ENCODE measurements at regions not wholly inside any gene's neighbourhood (a gene's known extent, or its start where the extent isn't known, plus 50 kb on each side); places are given as distances from the start of the nearest gene placed in this dataset.

GRCh38 chr13:47291107-47291656, 394.3 kb upstream of the HTR2A start:
- TF ChIP-seq, protein P1, sequence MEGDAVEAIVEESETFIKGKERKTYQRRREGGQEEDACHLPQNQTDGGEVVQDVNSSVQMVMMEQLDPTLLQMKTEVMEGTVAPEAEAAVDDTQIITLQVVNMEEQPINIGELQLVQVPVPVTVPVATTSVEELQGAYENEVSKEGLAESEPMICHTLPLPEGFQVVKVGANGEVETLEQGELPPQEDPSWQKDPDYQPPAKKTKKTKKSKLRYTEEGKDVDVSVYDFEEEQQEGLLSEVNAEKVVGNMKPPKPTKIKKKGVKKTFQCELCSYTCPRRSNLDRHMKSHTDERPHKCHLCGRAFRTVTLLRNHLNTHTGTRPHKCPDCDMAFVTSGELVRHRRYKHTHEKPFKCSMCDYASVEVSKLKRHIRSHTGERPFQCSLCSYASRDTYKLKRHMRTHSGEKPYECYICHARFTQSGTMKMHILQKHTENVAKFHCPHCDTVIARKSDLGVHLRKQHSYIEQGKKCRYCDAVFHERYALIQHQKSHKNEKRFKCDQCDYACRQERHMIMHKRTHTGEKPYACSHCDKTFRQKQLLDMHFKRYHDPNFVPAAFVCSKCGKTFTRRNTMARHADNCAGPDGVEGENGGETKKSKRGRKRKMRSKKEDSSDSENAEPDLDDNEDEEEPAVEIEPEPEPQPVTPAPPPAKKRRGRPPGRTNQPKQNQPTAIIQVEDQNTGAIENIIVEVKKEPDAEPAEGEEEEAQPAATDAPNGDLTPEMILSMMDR (IDR thresholded peaks at IDR 0.05) = no peak

DNA sequence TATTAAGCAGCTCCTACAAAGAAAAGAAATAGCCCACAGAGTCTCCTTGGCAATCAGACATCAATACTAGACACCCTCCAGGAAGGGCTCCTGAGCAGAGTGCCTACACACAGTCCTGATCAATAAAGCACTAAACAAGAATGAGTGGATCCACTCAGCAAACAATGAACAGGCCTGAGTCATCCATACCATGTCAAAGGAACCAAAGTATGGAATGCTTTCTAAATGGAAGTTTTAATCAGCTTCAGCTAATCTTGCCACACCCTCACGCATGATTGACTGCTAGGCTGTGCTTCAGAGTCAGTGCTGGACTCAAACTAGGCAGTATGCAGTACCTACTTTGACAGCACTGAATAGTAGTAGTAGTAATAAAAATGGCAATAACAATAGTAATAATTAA, 392.7 kb upstream of the HTR2A start:
- TF ChIP-seq, protein P1 (IDR thresholded peaks at IDR 0.05) = no peak

DNA sequence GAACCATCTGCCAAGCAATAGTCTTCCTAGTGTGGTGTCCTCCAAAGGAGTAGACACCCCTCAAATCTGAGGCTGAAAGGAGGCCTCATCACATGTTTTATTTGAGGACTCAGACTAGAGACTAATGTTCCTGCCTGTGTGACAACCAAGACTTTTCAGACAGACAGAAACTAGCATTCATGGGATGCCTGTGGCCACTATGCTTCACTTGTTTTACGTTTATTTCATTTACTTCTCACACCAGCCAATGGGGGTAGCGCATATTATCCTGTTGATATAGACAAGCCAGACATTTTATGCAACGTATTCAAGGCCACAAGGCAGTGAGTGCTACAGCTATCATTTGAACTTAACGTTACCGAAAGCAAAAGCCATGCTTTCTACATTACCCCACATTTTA, 391.7 kb upstream of the HTR2A start:
- TF ChIP-seq, protein P1 (IDR thresholded peaks at IDR 0.05) = no peak

DNA sequence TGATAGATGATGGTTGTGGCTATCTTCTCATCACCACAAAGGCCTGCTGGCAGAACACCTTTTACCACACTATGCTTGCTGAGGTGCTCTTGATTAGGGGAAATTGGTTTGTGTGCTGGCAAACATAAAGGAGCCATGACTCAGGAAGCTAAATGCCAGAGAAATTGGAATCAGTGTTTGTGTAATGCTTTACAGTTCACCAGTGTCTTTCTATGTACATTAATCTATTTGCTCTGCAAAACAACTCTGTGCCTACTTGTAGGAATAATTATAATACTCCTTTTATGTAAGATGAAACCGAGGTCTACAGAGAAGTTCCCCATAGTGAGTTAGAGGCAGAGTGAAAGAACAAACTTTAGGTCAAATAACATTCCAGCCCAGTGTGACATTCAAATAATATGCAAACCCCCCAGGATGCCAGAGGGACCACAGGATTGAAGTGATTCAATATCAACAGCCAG, 390.5 kb upstream of the HTR2A start:
- TF ChIP-seq, protein P1 (IDR thresholded peaks at IDR 0.05) = no peak

- TF ChIP-seq, protein P1 (IDR thresholded peaks at IDR 0.05) = no peak
Observed at GRCh38 chr13:47281991-47282390, 385.1 kb upstream of the HTR2A start.

- TF ChIP-seq, protein P1 (IDR thresholded peaks at IDR 0.05) = no peak
Observed at GRCh38 chr13:47279920-47280319, 383.1 kb upstream of the HTR2A start.

DNA sequence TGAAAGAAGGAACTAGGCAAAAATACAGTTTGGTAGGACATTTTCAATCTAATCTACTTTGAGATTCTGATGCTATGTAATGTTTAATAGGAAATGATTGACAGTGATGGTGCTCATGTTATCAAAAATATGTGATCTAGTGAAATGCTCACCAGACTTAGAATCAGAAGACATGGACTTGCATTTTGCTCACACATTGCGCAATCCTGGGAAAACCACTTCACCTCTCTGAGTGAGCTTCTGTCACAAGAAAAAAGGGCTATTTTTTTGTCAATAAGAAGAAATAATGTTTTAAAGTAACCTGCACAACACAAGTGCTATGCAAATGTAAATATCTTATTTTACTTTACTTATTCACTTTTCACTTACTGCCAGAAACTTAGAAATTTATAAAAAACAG, 380.9 kb upstream of the HTR2A start:
- TF ChIP-seq, protein P1 (IDR thresholded peaks at IDR 0.05) = no peak

DNA sequence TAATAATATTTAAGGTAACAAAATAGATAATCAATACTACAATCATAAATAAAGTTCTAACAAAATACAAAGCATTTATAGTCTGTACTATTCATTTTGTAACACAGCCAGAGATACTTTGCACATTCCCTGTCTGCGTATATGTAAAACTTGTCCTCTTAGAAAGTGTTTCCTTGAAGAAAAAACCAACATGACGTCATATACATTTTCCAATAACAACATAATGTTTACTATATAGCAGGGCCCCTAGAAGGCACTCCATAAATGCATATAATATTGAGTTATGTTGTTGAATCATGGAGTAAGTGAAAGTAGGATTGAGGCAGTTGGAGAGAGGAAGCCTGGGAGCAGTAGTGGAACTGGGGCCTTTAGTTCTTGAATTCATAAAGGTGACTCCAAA, 371.4 kb upstream of the HTR2A start:
- TF ChIP-seq, protein P1 (IDR thresholded peaks at IDR 0.05) = no peak
